Loucy (cell line): ENCODE measurements at regions not wholly inside any gene's neighbourhood (a gene's known extent, or its start where the extent isn't known, plus 50 kb on each side); places are given as distances from the start of the nearest gene placed in this dataset.

ENCODE experiments used
- H2AFZ ChIP-seq: fragments of 200-600 bp; sonication (generic); 2 replicates; pipeline ENCODE4 v1.6.0; 2016; ENCODE audit warnings: antibody characterized with exemption, mild to moderate bottlenecking, low read length, moderate library complexity
- H3F3A ChIP-seq: fragments of 200-600 bp; 2 replicates; pipeline ENCODE4 v1.6.0; 2016; ENCODE audit warnings: antibody characterized with exemption, low read depth, mild to moderate bottlenecking
- H3K27me3 ChIP-seq: fragments of 200-600 bp; sonication (generic); 2 replicates; pipeline ENCODE4 v1.6.1; 2014; ENCODE audit warnings: low read length, mild to moderate bottlenecking; ENCODE audit not compliant: insufficient read depth, poor library complexity, severe bottlenecking
- H3K36me3 ChIP-seq: fragments of 200-600 bp; sonication (generic); 2 replicates; pipeline ENCODE4 v1.6.1; 2016; ENCODE audit warnings: low read length; ENCODE audit not compliant: insufficient read depth
- H3K4me1 ChIP-seq: fragments of 200-600 bp; sonication (generic); 2 replicates; pipeline ENCODE4 v1.5.1; 2014; ENCODE audit warnings: low read length, mild to moderate bottlenecking; ENCODE audit not compliant: insufficient read depth, poor library complexity, severe bottlenecking
- H3K4me2 ChIP-seq: fragments of 200-600 bp; sonication (generic); 2 replicates; pipeline ENCODE4 v1.6.0; 2014; ENCODE audit warnings: antibody characterized with exemption, low read length, low read depth, mild to moderate bottlenecking; ENCODE audit not compliant: poor library complexity, severe bottlenecking
- H3K4me3 ChIP-seq: fragments of 200-600 bp; sonication (generic); 2 replicates; pipeline ENCODE4 v1.5.1; 2014; ENCODE audit warnings: low read length, mild to moderate bottlenecking, mixed read lengths; ENCODE audit not compliant: poor library complexity, severe bottlenecking
- H3K79me2 ChIP-seq: fragments of 200-600 bp; sonication (generic); 2 replicates; pipeline ENCODE4 v1.6.1; 2014; ENCODE audit warnings: low read length; ENCODE audit not compliant: insufficient read depth
- H3K9ac ChIP-seq: fragments of 200-600 bp; sonication (generic); 2 replicates; pipeline ENCODE4 v1.6.0; 2014; ENCODE audit warnings: mild to moderate bottlenecking, low read depth, low read length, moderate library complexity; ENCODE audit not compliant: poor library complexity, severe bottlenecking
- H3K9me2 ChIP-seq: fragments of 200-600 bp; sonication (generic); replicated peaks from 2 replicates; pipeline ENCODE4 v1.6.1; 2016; ENCODE audit warnings: low read depth, low read length, mixed read lengths
- H3K9me3 ChIP-seq: fragments of 200-600 bp; sonication (generic); 2 replicates; pipeline ENCODE4 v1.6.1; 2014; ENCODE audit warnings: mild to moderate bottlenecking, antibody characterized with exemption, low read length, low read depth; ENCODE audit not compliant: insufficient read depth
- H4K20me1 ChIP-seq: fragments of 200-600 bp; sonication (generic); 2 replicates; pipeline ENCODE4 v1.6.0; 2014; ENCODE audit warnings: antibody characterized with exemption, low read length, mild to moderate bottlenecking; ENCODE audit not compliant: insufficient read depth, poor library complexity, severe bottlenecking
- EZH2phosphoT487 ChIP-seq: fragments of 200-600 bp; IDR thresholded peaks from 2 replicates; pipeline ENCODE4 v1.6.1; 2018; ENCODE audit warnings: antibody characterized with exemption, mild to moderate bottlenecking, moderate library complexity, borderline replicate concordance
- TF ChIP-seq, protein P1 (sequence below): fragments of 200-600 bp; sonication (generic); conservative IDR thresholded peaks from 2 replicates; pipeline ENCODE4 v1.5.1; 2014; ENCODE audit warnings: mild to moderate bottlenecking, antibody characterized with exemption, low read length

DNA sequence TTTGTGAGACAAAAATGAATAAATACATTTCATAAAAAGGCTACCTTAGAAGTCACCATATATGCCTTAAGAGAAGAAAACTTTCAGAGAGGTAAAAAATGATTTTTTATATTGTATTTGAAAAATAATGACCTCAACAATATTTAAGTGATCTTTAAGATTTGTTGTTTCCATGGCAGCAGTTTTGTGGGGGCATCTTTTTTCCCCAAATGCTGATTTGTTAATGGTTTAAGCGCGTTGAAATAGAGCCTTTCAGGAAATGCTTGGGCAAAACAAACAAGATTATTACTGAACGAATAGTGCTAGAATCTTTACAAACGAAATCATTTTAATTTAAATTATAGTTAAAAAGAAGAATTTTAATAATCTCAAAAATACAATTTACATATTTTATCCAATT lies 103.1 kb upstream of the MYO16 start:
- TF ChIP-seq EZH2phosphoT487, result no peak
- TF ChIP-seq, protein P1, sequence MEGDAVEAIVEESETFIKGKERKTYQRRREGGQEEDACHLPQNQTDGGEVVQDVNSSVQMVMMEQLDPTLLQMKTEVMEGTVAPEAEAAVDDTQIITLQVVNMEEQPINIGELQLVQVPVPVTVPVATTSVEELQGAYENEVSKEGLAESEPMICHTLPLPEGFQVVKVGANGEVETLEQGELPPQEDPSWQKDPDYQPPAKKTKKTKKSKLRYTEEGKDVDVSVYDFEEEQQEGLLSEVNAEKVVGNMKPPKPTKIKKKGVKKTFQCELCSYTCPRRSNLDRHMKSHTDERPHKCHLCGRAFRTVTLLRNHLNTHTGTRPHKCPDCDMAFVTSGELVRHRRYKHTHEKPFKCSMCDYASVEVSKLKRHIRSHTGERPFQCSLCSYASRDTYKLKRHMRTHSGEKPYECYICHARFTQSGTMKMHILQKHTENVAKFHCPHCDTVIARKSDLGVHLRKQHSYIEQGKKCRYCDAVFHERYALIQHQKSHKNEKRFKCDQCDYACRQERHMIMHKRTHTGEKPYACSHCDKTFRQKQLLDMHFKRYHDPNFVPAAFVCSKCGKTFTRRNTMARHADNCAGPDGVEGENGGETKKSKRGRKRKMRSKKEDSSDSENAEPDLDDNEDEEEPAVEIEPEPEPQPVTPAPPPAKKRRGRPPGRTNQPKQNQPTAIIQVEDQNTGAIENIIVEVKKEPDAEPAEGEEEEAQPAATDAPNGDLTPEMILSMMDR, result no peak
- Histone ChIP-seq H3K9ac (no peak overlapping the region), H3K27me3 (no peaks in the 10 kb centered on the region), H3K9me2 (no peaks in the 10 kb centered on the region), H3K4me2 (no peak overlapping the region), H3K79me2 (no peaks in the 10 kb centered on the region), H3K4me1 (no peaks in the 10 kb centered on the region), H3F3A (no peaks in the 10 kb centered on the region), H4K20me1 (no peaks in the 10 kb centered on the region), H3K36me3 (no peaks in the 10 kb centered on the region), H3K9me3 (no peaks in the 10 kb centered on the region), H3K4me3 (no peak overlapping the region), H2AFZ (no peak overlapping the region)

DNA sequence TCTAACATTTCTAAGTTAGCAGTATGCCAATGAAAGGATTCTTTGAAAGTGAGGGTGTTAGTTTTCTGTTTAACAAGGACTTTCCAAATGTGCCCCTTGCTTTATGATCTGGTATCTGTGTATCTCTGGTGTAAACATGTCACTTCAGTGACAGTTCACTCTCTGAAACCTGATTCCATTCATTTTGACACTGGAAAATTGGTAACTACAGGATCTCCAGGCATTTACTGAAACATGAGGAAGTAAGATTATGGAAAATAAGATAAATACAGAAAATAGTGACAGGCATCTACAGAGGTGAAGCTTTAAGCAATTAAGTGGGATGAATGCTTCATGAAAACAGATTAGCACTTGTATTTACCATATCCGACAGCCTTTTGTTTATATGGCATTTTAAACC lies 101.6 kb upstream of the MYO16 start:
- H3K36me3 ChIP-seq, result no peaks in the 10 kb centered on the region
- no peaks in the 10 kb centered on the region for H3F3A ChIP-seq
- H3K9ac ChIP-seq, result no peak overlapping the region
- H3K79me2 ChIP-seq, result no peaks in the 10 kb centered on the region
- TF ChIP-seq, protein P1, result no peak
- no peak for TF ChIP-seq EZH2phosphoT487
- no peaks in the 10 kb centered on the region for H3K9me2 ChIP-seq
- no peaks in the 10 kb centered on the region for H3K9me3 ChIP-seq
- H3K27me3 ChIP-seq, result no peaks in the 10 kb centered on the region
- no peak overlapping the region for H2AFZ ChIP-seq
- H3K4me1 ChIP-seq, result no peaks in the 10 kb centered on the region
- H3K4me2 ChIP-seq, result no peak overlapping the region
- H3K4me3 ChIP-seq, result no peak overlapping the region
- no peaks in the 10 kb centered on the region for H4K20me1 ChIP-seq

DNA sequence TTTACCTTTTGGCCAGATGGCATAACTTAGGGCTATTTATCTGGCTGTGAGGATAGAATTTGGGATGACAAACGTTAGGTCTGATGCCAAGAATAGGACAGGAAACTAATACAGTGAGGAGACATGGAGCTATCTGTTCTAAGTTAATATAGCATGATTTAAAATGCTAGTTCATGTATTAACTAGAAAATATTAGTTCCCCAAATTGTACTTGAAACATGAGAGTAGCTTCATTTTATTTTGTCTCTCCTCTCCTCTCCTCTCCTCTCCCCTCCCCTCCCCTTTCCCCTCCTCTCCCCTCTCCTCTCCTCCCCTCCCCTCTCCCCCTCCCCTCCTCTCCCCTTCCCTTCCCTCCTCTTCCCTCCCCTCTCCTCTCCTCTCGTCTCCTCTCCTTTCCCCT lies 101.1 kb upstream of the MYO16 start:
- no peaks in the 10 kb centered on the region for H4K20me1 ChIP-seq
- H3K9ac ChIP-seq, result no peak overlapping the region
- no peaks in the 10 kb centered on the region for H3F3A ChIP-seq
- H3K27me3 ChIP-seq, result no peaks in the 10 kb centered on the region
- H2AFZ ChIP-seq, result no peak overlapping the region
- H3K4me1 ChIP-seq, result no peaks in the 10 kb centered on the region
- no peaks in the 10 kb centered on the region for H3K36me3 ChIP-seq
- H3K9me2 ChIP-seq, result no peaks in the 10 kb centered on the region
- no peaks in the 10 kb centered on the region for H3K79me2 ChIP-seq
- no peak overlapping the region for H3K4me2 ChIP-seq
- H3K9me3 ChIP-seq, result no peaks in the 10 kb centered on the region
- H3K4me3 ChIP-seq, result no peak overlapping the region
- no peak for TF ChIP-seq EZH2phosphoT487

DNA sequence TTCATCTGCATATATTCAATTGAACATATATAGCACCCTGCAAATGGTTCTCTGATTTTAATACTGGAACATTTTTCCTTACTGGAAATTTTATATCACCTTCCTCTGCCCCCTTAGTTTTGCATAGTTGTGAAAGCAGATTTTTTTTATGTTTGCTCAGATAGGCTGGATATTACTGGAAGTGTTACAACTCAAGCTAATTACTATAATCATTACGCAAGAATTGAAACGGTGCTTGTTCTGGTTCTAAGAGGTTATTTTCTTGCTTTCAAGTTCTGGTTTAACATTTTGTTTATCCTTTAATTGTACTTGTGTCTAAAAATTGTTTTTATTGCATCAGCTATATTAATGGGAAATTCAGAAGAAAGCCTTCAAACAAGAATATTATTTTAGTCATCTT lies 95.6 kb upstream of the MYO16 start:
- H3K79me2 ChIP-seq, result no peaks in the 10 kb centered on the region
- no peaks in the 10 kb centered on the region for H3K9me2 ChIP-seq
- TF ChIP-seq, protein P1, result no peak
- TF ChIP-seq EZH2phosphoT487, result no peak
- H4K20me1 ChIP-seq, result no peaks in the 10 kb centered on the region
- H3K4me1 ChIP-seq, result no peaks in the 10 kb centered on the region
- no peak overlapping the region for H3K4me3 ChIP-seq
- no peak overlapping the region for H3K9ac ChIP-seq
- no peaks in the 10 kb centered on the region for H3K9me3 ChIP-seq
- H3K27me3 ChIP-seq, result no peaks in the 10 kb centered on the region
- H2AFZ ChIP-seq, result no peak overlapping the region
- H3F3A ChIP-seq, result no peaks in the 10 kb centered on the region
- H3K4me2 ChIP-seq, result no peak overlapping the region
- H3K36me3 ChIP-seq, result no peaks in the 10 kb centered on the region
